ENCODE measurements at regions not wholly inside any gene's neighbourhood (a gene's known extent, or its start where the extent isn't known, plus 50 kb on each side); places are given as distances from the start of the nearest gene placed in this dataset.

DNA sequence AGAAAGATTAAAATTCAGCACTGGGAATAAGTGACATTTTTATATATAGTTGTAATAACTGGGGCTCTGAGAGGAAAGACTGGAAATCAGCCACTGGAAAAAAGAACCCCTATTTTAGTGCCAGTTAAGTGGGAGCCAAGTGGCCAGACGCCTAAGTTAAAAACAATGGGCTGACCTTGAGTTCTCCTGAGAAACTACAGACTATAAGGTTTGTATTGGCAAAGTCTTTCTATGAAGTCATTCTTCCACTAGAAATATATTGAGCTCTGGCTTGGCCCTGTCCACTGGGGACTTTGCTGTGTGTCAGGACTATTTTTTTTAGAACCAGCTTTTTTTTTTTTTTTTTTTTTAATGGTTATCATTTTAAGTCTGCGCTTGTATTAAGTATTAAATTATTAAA lies 210.6 kb upstream of the FZD8 start:
- TF ChIP-seq, protein P1, sequence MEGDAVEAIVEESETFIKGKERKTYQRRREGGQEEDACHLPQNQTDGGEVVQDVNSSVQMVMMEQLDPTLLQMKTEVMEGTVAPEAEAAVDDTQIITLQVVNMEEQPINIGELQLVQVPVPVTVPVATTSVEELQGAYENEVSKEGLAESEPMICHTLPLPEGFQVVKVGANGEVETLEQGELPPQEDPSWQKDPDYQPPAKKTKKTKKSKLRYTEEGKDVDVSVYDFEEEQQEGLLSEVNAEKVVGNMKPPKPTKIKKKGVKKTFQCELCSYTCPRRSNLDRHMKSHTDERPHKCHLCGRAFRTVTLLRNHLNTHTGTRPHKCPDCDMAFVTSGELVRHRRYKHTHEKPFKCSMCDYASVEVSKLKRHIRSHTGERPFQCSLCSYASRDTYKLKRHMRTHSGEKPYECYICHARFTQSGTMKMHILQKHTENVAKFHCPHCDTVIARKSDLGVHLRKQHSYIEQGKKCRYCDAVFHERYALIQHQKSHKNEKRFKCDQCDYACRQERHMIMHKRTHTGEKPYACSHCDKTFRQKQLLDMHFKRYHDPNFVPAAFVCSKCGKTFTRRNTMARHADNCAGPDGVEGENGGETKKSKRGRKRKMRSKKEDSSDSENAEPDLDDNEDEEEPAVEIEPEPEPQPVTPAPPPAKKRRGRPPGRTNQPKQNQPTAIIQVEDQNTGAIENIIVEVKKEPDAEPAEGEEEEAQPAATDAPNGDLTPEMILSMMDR (IDR thresholded peaks at IDR 0.05) = no peak
- TF ChIP-seq POLR2A (IDR thresholded peaks at IDR 0.05) (no peak), POLR2AphosphoS5 (IDR thresholded peaks at IDR 0.05) (no peak), EP300 (IDR thresholded peaks at IDR 0.05) (no peak)
- H3K27me3 ChIP-seq = peaks cover 3% of the 10 kb centered on the region
- no peaks in the 10 kb centered on the region for H3K4me1 ChIP-seq
- H3K36me3 ChIP-seq = no peaks in the 10 kb centered on the region
- 77% methylated on average over 2 of the region's 2 CpGs for WGBS
- H3K4me3 ChIP-seq = no peak overlapping the region
- H3K9me3 ChIP-seq = no peaks in the 10 kb centered on the region
- no peak overlapping the region for H3K27ac ChIP-seq
- DNase-seq (ENCODE audit: low spot score in 2 of 2) = no peak

DNA sequence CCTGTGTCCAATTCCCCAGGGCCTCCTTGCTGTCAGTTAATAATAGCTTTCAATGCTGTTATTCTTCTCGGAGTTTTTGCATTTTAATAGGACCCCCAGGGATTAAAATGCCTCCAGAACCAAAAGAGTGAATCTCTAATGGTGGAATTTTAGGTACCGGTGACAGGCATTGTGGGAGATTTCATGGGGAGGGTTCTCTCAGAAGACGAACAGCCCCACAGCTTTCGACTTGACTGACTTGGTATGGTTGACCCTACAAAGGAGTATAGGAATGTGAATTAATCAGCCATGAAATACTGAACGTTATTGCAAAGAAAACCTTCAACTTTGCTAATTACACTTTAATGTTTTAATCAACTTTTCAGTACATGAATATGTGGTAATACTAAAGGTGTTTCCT lies 206.3 kb upstream of the FZD8 start:
- WGBS = 63% methylated on average over 5 of the region's 5 CpGs
- Histone ChIP-seq H3K27me3 (peaks cover 3% of the 10 kb centered on the region), H3K27ac (no peak overlapping the region), H3K36me3 (no peaks in the 10 kb centered on the region), H3K4me3 (no peak overlapping the region), H3K9me3 (no peaks in the 10 kb centered on the region), H3K4me1 (no peaks in the 10 kb centered on the region)
- no peak for DNase-seq (ENCODE audit: low spot score in 2 of 2)
- no peak for TF ChIP-seq EP300 (IDR thresholded peaks at IDR 0.05)
- TF ChIP-seq, protein P1 (IDR thresholded peaks at IDR 0.05) = no peak
- TF ChIP-seq POLR2AphosphoS5 (IDR thresholded peaks at IDR 0.05) = no peak
- no peak for TF ChIP-seq POLR2A (IDR thresholded peaks at IDR 0.05)

DNA sequence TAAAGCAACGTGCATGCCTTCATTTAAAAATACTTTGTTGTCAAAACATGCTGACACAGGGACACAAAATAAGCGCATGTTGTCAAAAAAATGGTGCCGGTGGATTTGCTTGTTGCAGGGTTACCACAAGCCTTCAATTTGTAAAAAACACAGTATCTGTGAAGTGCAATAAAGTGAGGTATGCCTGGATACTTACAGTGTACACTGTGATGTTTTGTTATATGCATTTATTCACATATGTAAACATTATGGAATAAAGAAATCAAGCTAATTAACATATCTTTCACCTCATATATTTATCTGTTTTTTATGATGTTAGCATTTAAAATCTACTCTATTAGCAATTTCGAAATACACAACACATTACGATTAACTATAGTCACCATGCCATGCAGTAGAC lies 202.6 kb upstream of the FZD8 start:
- Histone ChIP-seq H3K9me3 (no peaks in the 10 kb centered on the region), H3K36me3 (no peaks in the 10 kb centered on the region), H3K27me3 (no peaks in the 10 kb centered on the region), H3K4me3 (no peak overlapping the region), H3K27ac (no peak overlapping the region), H3K4me1 (no peaks in the 10 kb centered on the region)
- TF ChIP-seq, protein P1 (IDR thresholded peaks at IDR 0.05) = no peak
- TF ChIP-seq POLR2A (IDR thresholded peaks at IDR 0.05) (no peak), POLR2AphosphoS5 (IDR thresholded peaks at IDR 0.05) (no peak), EP300 (IDR thresholded peaks at IDR 0.05) (no peak)
- 87% methylated on average over 5 of the region's 5 CpGs for WGBS
- no peak for DNase-seq (ENCODE audit: low spot score in 2 of 2)

DNA sequence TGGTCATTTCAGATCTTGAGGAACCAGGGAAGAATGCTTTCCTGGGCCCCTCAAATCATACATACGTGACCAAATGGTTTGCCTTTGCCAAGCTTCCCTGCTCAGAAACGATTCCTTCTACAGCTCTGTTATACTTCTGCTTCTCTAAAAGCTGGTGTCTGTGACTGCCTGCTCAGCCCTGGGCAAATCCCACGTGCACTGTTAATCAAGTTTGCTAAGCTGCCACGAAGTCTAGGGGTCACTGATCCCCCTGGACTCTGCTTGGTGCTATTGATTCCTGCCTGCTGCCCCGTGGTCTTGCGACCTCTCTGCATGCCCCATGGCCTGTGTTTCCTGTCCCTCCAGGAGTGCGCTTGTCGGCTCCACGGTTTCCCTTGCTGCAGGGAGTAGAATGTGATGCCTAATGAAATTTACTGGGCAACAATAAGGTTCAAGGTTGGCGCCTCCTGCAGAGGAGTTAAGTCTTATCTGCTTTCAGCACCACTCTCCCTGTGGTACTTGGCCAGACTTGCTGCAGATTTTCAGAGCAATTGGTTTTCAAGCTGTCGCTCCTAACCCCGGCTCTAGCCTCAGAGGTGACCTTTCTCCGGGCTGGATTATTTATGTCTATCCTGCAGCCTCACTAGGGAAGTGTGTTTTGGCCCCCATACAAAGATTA lies 201.6 kb upstream of the FZD8 start:
- Histone ChIP-seq H3K9me3 (no peaks in the 10 kb centered on the region), H3K36me3 (no peaks in the 10 kb centered on the region), H3K4me3 (no peak overlapping the region), H3K27ac (no peak overlapping the region), H3K27me3 (no peaks in the 10 kb centered on the region), H3K4me1 (no peaks in the 10 kb centered on the region)
- WGBS = 42% methylated on average over 13 of the region's 13 CpGs
- TF ChIP-seq POLR2A (IDR thresholded peaks at IDR 0.05) (no peak), POLR2AphosphoS5 (IDR thresholded peaks at IDR 0.05) (no peak), EP300 (IDR thresholded peaks at IDR 0.05) (no peak)
- TF ChIP-seq, protein P1 (IDR thresholded peaks at IDR 0.05) = no peak
- DNase-seq (ENCODE audit: low spot score in 2 of 2) = no peak

DNA sequence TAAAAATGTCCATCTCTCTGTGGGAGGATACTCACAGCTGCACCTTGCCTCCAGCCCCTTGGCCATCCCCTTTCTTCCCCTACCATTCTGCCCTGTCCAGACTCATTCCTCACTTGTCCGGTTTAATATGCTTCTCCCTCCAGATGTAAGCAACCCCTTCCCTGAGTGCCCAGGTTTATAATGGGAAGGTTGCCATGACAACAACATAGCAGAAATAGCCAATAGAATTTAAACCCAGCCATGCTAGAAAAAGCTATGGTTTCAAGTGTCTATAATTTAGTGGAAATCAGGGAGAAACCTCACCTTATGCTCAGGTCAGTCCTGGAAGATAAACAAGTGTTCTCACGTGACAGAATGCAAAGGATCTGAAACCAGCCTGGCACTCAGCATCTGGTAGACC lies 196.0 kb upstream of the FZD8 start:
- no peaks in the 10 kb centered on the region for H3K9me3 ChIP-seq
- TF ChIP-seq POLR2A (IDR thresholded peaks at IDR 0.05) (no peak), POLR2AphosphoS5 (IDR thresholded peaks at IDR 0.05) (no peak), EP300 (IDR thresholded peaks at IDR 0.05) (no peak)
- TF ChIP-seq, protein P1 (IDR thresholded peaks at IDR 0.05) = no peak
- no peak for DNase-seq (ENCODE audit: low spot score in 2 of 2)
- no peaks in the 10 kb centered on the region for H3K4me1 ChIP-seq
- H3K4me3 ChIP-seq = no peak overlapping the region
- no peaks in the 10 kb centered on the region for H3K36me3 ChIP-seq
- 82% methylated on average over 2 of the region's 2 CpGs for WGBS
- no peak overlapping the region for H3K27ac ChIP-seq
- H3K27me3 ChIP-seq = no peaks in the 10 kb centered on the region
